DND-41 (cell line): ENCODE measurements at regions not wholly inside any gene's neighbourhood (a gene's known extent, or its start where the extent isn't known, plus 50 kb on each side); places are given as distances from the start of the nearest gene placed in this dataset.

Experiments used
- ATAC-seq: fragments of 200-7000 bp; cut with Tn5 transposase; 3 replicates; pipeline ENCODE4 v1.9.1; 2021; ENCODE audit warnings: low read depth; ENCODE audit not compliant: insufficient read depth
- DNase-seq: peaks from one replicate; pipeline ENCODE4 v3.0.0-alpha.2; 2020
- H2AFZ ChIP-seq: 2 replicates; pipeline ENCODE4 v1.6.0; 2012; ENCODE audit warnings: low read depth, low read length
- H3K27ac ChIP-seq: 2 replicates; pipeline ENCODE4 v1.5.1; 2012; ENCODE audit warnings: low read length, inconsistent platforms
- H3K27me3 ChIP-seq: fragments of 200-600 bp; sonication (generic); 2 replicates; pipeline ENCODE4 v1.6.0; 2012; ENCODE audit warnings: low read length, mild to moderate bottlenecking, inconsistent platforms; ENCODE audit not compliant: insufficient read depth, poor library complexity
- H3K36me3 ChIP-seq: 2 replicates; pipeline ENCODE4 v1.5.1; 2012; ENCODE audit warnings: low read length, inconsistent platforms; ENCODE audit not compliant: insufficient read depth
- H3K4me1 ChIP-seq: 2 replicates; pipeline ENCODE4 v1.5.1; 2012; ENCODE audit warnings: mild to moderate bottlenecking, low read length; ENCODE audit not compliant: insufficient read depth
- H3K4me2 ChIP-seq: 2 replicates; pipeline ENCODE4 v1.6.0; 2012; ENCODE audit warnings: mild to moderate bottlenecking, moderate library complexity, low read length, inconsistent platforms; ENCODE audit not compliant: insufficient read depth
- H3K4me3 ChIP-seq, 2 experiments: fragments of 200-600 bp in 1 of 2; shearing (Covaris generic) in 1 of 2; 2 replicates each; pipeline ENCODE4 v1.5.1; 2012 to 2016; ENCODE audit warnings: inconsistent platforms in 2 of 2, low read length in 2 of 2, mild to moderate bottlenecking in 2 of 2, low read depth in 1 of 2, moderate library complexity in 1 of 2
- H3K79me2 ChIP-seq: 2 replicates; pipeline ENCODE4 v1.6.0; 2012; ENCODE audit warnings: low read length, inconsistent platforms; ENCODE audit not compliant: insufficient read depth
- H3K9ac ChIP-seq: 2 replicates; pipeline ENCODE4 v1.6.0; 2012; ENCODE audit warnings: low read depth, mild to moderate bottlenecking, inconsistent platforms, low read length, moderate library complexity
- H3K9me3 ChIP-seq: 2 replicates; pipeline ENCODE4 v1.5.1; 2012; ENCODE audit warnings: low read length, moderate library complexity, mild to moderate bottlenecking, inconsistent platforms; ENCODE audit not compliant: insufficient read depth, severe bottlenecking
- H4K20me1 ChIP-seq: 2 replicates; pipeline ENCODE4 v1.6.0; 2012; ENCODE audit warnings: low read length; ENCODE audit not compliant: insufficient read depth
- CTCF ChIP-seq: IDR thresholded peaks from 2 replicates; pipeline ENCODE4 v1.5.1; 2012; ENCODE audit warnings: borderline replicate concordance, low read length, moderate library complexity, mild to moderate bottlenecking; ENCODE audit not compliant: poor library complexity, severe bottlenecking; ENCODE audit errors: extremely low read depth
- EZH2 ChIP-seq: IDR thresholded peaks from 3 replicates; pipeline ENCODE4 v1.6.1; 2012; ENCODE audit warnings: borderline replicate concordance, low read depth, mild to moderate bottlenecking, moderate library complexity, low read length, inconsistent platforms; ENCODE audit not compliant: severe bottlenecking

GRCh38 chr3:162111861-162112260 lies 615.3 kb downstream of the OTOL1 start:
- H3K79me2 ChIP-seq, result no peaks in the 10 kb centered on the region
- no peaks in the 10 kb centered on the region for H3K27me3 ChIP-seq
- no peak for TF ChIP-seq CTCF
- TF ChIP-seq EZH2, result no peak
- H2AFZ ChIP-seq, result no peak overlapping the region
- no peak overlapping the region for H3K27ac ChIP-seq
- DNase-seq, result no peak
- H3K36me3 ChIP-seq, result no peaks in the 10 kb centered on the region
- no peak overlapping the region for H3K9ac ChIP-seq
- no peak for ATAC-seq
- H3K4me3 ChIP-seq, result no peak overlapping the region
- no peaks in the 10 kb centered on the region for H3K4me1 ChIP-seq
- H3K9me3 ChIP-seq, result no peaks in the 10 kb centered on the region
- H3K4me2 ChIP-seq, result no peak overlapping the region
- no peaks in the 10 kb centered on the region for H4K20me1 ChIP-seq

- TF ChIP-seq EZH2, result no peak
- no peak for TF ChIP-seq CTCF
- H3K4me1 ChIP-seq, result no peaks in the 10 kb centered on the region
- no peak for ATAC-seq
Observed at GRCh38 chr3:162112719-162113118, 616.1 kb downstream of the OTOL1 start.

GRCh38 chr3:162117961-162118360 lies 621.4 kb downstream of the OTOL1 start:
- Histone ChIP-seq H3K9ac (no peak overlapping the region), H3K4me2 (no peak overlapping the region), H3K4me1 (no peaks in the 10 kb centered on the region), H4K20me1 (no peaks in the 10 kb centered on the region), H3K9me3 (no peaks in the 10 kb centered on the region), H3K27me3 (no peaks in the 10 kb centered on the region), H3K4me3 (no peak overlapping the region), H2AFZ (peak overlapping the region; percentile 48; the same call in 1 of the 2 replicates), H3K27ac (no peak overlapping the region), H3K79me2 (no peaks in the 10 kb centered on the region), H3K36me3 (no peaks in the 10 kb centered on the region)
- DNase-seq, result no peak
- no peak for ATAC-seq
- TF ChIP-seq CTCF, result no peak
- TF ChIP-seq EZH2, result no peak

More at GRCh38 chr3:162112719-162113118, 616.1 kb downstream of the OTOL1 start:
- no peak overlapping the region for H3K4me3 ChIP-seq
- H3K27me3 ChIP-seq, result no peaks in the 10 kb centered on the region
- no peaks in the 10 kb centered on the region for H3K9me3 ChIP-seq
- H3K27ac ChIP-seq, result no peak overlapping the region
- H3K9ac ChIP-seq, result no peak overlapping the region
- DNase-seq, result no peak
- H4K20me1 ChIP-seq, result no peaks in the 10 kb centered on the region
- H2AFZ ChIP-seq, result 0 out of 2 replicates have a peak overlapping the region, but pooled peaks have one; percentile 10
- no peak overlapping the region for H3K4me2 ChIP-seq
- H3K36me3 ChIP-seq, result no peaks in the 10 kb centered on the region
- no peaks in the 10 kb centered on the region for H3K79me2 ChIP-seq

GRCh38 chr3:162119651-162120050 lies 623.0 kb downstream of the OTOL1 start:
- no peaks in the 10 kb centered on the region for H3K4me1 ChIP-seq
- no peaks in the 10 kb centered on the region for H3K27me3 ChIP-seq
- no peak overlapping the region for H3K27ac ChIP-seq
- no peaks in the 10 kb centered on the region for H4K20me1 ChIP-seq
- no peaks in the 10 kb centered on the region for H3K9me3 ChIP-seq
- no peak overlapping the region for H2AFZ ChIP-seq
- ATAC-seq (no peak), DNase-seq (no peak)
- H3K36me3 ChIP-seq, result no peaks in the 10 kb centered on the region
- H3K9ac ChIP-seq, result no peak overlapping the region
- H3K79me2 ChIP-seq, result no peaks in the 10 kb centered on the region
- H3K4me3 ChIP-seq, result no peak overlapping the region
- TF ChIP-seq EZH2 (no peak), CTCF (no peak)
- H3K4me2 ChIP-seq, result no peak overlapping the region
